ENCODE measurements at regions not wholly inside any gene's neighbourhood (a gene's known extent, or its start where the extent isn't known, plus 50 kb on each side); places are given as distances from the start of the nearest gene placed in this dataset.

DNA sequence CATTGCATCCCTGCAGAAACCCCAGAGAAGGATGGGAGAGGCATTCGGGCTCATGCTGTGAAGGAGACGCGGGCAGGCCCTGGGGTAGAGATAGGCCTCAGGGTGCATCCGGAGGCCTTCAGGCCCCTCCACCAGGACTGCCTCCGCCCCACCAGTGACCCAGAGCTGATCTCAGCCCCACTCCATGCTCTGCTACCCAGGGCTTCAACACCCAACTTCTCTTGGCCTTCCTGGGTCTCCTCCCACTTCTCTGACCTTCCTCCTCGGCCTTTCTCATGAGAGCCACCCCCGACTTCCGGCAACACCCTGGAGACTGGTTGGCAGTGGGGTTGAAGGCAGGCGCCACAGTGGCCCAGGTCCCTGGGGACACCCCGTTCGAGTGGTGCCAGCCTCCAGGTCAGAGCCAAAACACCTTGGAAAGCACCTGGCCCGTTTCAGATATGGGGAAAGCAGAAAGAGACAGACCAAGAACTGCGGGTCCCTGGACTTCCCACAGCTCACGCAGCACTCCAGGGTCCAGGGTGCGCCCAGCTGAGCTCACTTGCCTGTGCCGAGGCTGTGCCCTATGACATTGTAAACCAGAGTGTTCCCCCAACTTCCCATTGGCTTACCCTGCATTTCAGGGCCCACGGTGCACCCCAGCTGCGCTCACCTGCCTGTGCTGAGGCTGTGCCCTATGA lies 65.1 kb upstream of the OLFM1 start:
- TF ChIP-seq, protein P1, sequence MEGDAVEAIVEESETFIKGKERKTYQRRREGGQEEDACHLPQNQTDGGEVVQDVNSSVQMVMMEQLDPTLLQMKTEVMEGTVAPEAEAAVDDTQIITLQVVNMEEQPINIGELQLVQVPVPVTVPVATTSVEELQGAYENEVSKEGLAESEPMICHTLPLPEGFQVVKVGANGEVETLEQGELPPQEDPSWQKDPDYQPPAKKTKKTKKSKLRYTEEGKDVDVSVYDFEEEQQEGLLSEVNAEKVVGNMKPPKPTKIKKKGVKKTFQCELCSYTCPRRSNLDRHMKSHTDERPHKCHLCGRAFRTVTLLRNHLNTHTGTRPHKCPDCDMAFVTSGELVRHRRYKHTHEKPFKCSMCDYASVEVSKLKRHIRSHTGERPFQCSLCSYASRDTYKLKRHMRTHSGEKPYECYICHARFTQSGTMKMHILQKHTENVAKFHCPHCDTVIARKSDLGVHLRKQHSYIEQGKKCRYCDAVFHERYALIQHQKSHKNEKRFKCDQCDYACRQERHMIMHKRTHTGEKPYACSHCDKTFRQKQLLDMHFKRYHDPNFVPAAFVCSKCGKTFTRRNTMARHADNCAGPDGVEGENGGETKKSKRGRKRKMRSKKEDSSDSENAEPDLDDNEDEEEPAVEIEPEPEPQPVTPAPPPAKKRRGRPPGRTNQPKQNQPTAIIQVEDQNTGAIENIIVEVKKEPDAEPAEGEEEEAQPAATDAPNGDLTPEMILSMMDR (IDR thresholded peaks at IDR 0.05; ENCODE audit: insufficient read depth, low read depth, low read length), result no peak
- H3K4me3 ChIP-seq (ENCODE audit: low read depth, low read length), result no peak overlapping the region
- no peak for DNase-seq (ENCODE audit: low read depth)

DNA sequence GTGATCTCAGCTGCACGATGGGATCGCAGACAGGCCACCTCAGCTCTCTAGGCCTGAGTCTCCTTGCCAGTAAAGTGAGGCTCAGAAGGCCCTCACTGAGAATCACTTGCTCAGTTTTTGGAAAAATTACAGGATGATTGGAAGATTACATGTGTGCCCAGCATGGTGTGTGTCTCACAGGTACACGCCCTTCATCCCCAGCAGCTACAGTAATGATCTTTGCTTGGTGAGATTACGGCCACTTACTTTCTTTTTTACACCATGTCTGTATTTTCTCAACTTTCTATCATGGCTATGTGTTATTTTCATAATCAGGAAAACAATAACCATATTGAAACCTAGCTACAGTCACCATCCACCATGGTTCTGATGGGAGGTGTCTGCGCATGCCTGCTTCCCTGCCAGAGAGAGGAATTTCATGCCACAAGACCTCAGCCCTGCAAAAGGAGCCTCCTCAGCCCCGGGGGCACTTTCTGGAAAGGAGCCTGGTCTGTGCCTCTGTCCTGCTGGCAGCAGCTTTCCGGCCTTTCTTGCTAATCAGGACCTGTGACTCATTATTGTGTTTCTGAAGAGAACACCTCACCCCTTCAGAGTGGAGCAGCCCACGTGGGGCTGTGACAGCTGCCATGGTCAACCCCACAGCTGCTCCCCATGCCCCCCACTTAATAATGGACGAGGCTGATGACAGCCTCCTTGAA lies 64.2 kb upstream of the OLFM1 start:
- DNase-seq (ENCODE audit: low read depth), result no peak
- no peak overlapping the region for H3K4me3 ChIP-seq (ENCODE audit: low read depth, low read length)
- TF ChIP-seq, protein P1 (IDR thresholded peaks at IDR 0.05; ENCODE audit: insufficient read depth, low read depth, low read length), result no peak

DNA sequence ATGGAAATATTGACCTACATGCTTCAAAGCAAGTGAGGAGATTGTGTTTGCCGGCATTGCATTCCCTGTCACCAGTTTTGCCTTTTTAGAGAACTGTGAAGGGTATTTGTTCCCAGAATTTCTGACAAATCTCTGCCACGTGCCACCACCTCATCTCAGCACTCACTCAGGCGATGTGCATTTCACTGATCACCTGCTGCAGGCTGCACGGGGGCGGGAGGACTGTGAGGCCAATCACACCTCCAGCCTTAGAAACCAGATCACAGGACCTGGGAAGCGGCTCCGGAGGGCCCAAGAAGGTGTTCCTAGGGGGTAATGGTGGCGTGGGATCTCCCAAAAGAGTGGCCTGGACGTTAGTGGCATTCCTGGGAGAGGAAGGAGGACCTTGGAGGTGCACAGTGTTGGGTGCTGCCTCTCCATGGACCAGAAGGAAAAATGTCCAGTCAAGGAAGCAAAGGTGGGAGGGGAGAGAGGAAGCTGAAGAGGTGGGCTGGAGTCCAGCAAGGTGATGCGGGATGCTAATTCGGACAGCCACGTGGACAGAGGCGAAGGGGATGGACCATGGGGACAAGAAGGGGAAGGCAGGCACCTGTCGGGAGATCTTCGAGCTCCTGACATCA lies 63.6 kb upstream of the OLFM1 start:
- H3K4me3 ChIP-seq (ENCODE audit: low read depth, low read length), result no peak overlapping the region
- DNase-seq (ENCODE audit: low read depth), result no peak
- TF ChIP-seq, protein P1 (IDR thresholded peaks at IDR 0.05; ENCODE audit: insufficient read depth, low read depth, low read length), result no peak

DNA sequence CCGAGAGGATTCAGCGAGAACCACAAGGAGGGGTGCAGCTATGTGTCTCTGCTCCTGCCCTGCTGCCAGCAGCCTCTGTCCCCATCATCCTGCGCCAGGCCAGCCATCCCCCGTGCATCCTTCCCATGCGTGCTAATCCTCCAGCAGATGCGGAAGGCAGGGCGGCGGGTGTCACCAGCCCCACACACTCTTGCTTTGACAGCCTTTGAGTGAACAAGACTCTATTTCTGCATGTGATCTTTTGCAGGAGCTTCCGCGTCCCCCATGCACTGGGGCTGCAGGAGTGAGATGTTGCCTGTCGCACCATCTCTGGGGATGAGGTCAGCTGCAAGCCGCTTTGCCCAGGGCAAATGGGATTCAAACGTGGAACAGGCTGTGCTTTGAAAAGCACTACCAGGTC lies 58.0 kb upstream of the OLFM1 start:
- TF ChIP-seq, protein P1 (IDR thresholded peaks at IDR 0.05; ENCODE audit: insufficient read depth, low read depth, low read length), result no peak
- no peak overlapping the region for H3K4me3 ChIP-seq (ENCODE audit: low read depth, low read length)
- no peak for DNase-seq (ENCODE audit: low read depth)

DNA sequence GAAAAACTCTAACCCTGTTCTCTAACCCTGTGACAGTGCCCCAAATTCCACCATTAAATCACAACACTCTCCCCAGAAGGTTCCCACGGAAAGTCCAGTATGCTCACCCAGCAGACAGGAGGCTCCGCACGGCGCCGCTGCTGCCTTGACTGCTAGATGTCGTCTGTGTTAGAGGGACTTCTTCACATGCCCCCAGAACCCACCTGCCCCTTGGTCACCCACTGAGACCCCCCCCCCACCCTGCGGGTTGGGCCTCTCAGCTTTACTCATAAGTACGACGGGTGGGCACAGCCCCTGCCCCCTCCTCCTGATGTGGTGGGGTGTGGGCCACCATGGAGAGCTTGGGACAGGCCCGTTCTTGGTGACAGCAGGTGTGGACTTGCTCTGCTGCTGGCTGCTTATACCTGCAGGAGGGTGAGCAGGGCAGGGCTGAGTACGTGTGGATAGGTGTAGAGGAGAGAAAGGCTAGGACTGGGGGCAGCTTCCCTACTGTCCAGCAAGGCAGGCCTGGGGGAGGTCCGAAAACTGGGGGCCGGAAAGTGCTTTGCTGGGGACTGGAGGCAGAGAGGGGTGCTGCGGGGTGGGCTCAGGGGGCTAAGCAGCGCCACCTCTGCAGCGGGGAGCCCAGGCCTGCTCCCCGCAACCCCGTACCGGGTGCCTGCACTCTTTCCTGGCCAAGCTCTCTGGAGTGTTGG lies 57.5 kb upstream of the OLFM1 start:
- DNase-seq (ENCODE audit: low read depth), result no peak
- no peak overlapping the region for H3K4me3 ChIP-seq (ENCODE audit: low read depth, low read length)
- TF ChIP-seq, protein P1 (IDR thresholded peaks at IDR 0.05; ENCODE audit: insufficient read depth, low read depth, low read length), result no peak

DNA sequence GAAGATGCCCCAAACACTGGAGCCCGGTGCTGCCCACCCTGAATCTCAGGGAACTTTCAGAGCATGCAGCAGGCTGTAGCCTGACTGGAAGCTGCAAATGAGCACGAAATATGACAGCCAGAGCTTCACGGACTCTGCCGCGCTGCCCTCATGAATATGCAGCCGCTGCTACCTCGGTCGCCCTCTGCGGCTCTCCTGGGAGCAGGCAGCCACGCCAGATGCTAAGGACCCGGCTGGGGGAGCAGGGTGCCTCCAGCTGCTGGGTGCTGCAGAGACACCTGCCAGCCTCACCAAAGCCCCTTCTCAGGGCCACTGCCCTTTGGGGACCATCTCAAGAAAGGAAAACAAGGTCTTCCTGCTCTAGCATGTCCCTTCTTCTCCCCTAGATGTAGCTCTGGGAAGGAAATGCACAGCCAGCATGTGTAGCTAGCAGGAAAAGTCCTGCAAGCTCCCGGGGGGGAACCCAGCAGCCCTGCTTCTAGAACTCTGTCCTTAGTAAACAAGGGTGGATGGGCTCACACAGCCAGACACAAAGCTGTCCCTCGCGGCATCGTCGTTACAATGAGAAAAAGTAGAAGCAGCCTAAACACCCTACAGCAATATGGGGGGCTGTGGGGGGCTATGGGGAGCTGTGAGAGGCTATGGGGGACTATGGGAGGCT lies 56.8 kb upstream of the OLFM1 start:
- H3K4me3 ChIP-seq (ENCODE audit: low read depth, low read length), result no peak overlapping the region
- no peak for DNase-seq (ENCODE audit: low read depth)
- TF ChIP-seq, protein P1 (IDR thresholded peaks at IDR 0.05; ENCODE audit: insufficient read depth, low read depth, low read length), result no peak

All from fibroblast of villous mesenchyme (primary cell).